ENCODE measurements at regions not wholly inside any gene's neighbourhood (a gene's known extent, or its start where the extent isn't known, plus 50 kb on each side); places are given as distances from the start of the nearest gene placed in this dataset.

DNA sequence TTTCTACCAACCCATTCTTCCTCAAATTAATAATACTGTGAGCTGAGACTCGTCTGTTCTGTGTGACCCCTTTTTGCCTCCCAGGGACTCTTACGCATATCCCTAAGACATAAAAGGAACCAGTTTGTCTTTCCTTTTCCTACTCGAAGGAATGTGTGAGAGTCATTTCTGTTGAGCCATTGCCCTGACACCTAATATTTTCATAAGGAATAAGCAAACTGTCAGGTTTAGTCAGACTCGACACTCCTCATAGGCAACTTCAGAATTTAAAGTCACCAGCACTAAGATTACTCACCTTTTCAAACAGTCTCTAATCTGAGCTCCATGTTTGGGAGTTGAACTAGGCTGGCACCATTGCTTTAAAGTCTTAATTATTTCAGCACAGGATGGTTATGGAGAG is 305.5 kb downstream of the IKZF2 start:
- WGBS, 2 donors, result 58 to 66% methylated on average over 4 of the region's 4 CpGs
- ATAC-seq, result no peak
- no peak for DNase-seq

DNA sequence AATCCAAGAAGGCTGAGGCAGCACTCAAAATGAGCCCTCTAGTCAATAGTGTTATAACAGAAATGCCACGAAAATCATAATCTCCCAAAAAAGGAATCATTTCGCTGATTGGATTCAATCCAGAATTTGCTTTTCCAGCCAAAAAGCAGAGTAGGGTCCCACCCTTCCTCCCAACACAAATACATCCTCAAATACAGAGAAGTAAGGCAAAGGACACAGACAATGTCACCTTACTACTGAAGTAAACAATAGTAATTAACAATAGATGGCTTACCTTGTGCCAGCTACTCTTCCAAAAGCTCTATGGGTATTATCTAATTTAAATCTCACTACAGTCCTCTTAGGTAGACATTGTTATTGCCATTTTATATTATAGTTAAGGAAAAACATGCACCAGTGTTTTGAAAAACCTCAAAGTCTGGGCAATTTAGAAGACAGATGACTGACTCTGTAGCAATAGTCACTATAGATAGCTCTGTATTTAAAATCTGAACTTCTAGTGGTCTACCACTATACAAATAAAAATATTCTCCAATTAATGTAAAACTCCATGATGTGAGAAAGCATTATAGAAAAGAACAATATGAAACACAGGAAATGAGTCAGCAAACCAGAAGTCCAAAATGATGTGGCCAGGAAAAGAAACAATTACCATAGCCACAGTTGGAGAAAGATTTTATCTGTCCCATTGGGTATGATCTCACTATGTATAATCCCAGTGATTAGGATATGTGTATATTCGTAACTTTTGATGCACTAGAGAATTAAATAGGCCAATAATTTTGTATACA is 305.0 kb upstream of the ERBB4 start:
- FAIRE-seq, result no peak
- TF ChIP-seq, protein P1, sequence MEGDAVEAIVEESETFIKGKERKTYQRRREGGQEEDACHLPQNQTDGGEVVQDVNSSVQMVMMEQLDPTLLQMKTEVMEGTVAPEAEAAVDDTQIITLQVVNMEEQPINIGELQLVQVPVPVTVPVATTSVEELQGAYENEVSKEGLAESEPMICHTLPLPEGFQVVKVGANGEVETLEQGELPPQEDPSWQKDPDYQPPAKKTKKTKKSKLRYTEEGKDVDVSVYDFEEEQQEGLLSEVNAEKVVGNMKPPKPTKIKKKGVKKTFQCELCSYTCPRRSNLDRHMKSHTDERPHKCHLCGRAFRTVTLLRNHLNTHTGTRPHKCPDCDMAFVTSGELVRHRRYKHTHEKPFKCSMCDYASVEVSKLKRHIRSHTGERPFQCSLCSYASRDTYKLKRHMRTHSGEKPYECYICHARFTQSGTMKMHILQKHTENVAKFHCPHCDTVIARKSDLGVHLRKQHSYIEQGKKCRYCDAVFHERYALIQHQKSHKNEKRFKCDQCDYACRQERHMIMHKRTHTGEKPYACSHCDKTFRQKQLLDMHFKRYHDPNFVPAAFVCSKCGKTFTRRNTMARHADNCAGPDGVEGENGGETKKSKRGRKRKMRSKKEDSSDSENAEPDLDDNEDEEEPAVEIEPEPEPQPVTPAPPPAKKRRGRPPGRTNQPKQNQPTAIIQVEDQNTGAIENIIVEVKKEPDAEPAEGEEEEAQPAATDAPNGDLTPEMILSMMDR (IDR thresholded peaks at IDR 0.05), result no peak

More for the DNA sequence above, 305.5 kb downstream of the IKZF2 start:
- Histone ChIP-seq H3K4me3 (no peak overlapping the region), H3K27ac (no peak overlapping the region), H3K27me3 (no peaks in the 10 kb centered on the region), H3K36me3 (no peaks in the 10 kb centered on the region), H3K9me3 (no peaks in the 10 kb centered on the region), H3K4me1 (no peaks in the 10 kb centered on the region)
- TF ChIP-seq, protein P1 (IDR thresholded peaks at IDR 0.05), result no peak
- intact Hi-C loops (cut with DNase I), result no loop called here
- FAIRE-seq, result no peak

DNA sequence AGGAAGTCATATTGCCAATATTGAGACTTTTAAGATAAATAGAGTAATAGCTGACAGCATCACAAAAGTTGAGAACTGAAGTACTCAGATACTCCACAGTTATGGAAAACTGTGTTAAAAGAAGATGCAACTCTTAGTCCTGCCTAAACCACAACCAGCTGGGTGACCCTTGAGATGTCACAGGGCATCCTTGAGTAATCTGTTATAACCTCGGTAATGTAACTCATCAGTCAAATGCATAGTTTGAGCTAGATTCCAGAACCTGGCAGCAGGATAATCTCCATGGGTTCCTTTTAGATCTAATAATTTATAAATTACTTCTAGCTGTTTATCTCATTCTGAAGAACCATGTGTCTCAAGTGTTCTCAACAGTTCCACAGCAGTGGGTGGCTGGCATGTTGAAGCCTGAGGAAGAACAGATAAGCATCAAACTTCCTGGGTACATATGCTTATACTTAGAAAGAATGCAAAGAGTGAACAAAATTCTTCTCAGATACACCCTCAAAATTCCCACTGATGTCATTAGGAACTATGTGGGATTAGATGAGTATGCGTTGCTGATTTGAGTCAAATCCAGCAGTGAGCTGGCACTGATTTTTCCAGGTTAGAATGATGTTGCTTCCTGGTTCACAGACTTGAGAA is 304.1 kb upstream of the ERBB4 start:
- no peak for ATAC-seq
- Histone ChIP-seq H3K9me3 (no peaks in the 10 kb centered on the region), H3K27me3 (no peaks in the 10 kb centered on the region), H3K27ac (no peak overlapping the region), H3K36me3 (no peaks in the 10 kb centered on the region), H3K4me1 (no peaks in the 10 kb centered on the region), H3K4me3 (no peak overlapping the region)
- WGBS, 2 donors, result 79 to 82% methylated on average over 2 of the region's 2 CpGs
- TF ChIP-seq, protein P1 (IDR thresholded peaks at IDR 0.05), result no peak
- intact Hi-C loops (cut with DNase I), result no loop called here
- DNase-seq, result no peak
- FAIRE-seq, result no peak

More for the DNA sequence above, 305.0 kb upstream of the ERBB4 start:
- Histone ChIP-seq H3K4me1 (no peaks in the 10 kb centered on the region), H3K9me3 (no peaks in the 10 kb centered on the region), H3K36me3 (no peaks in the 10 kb centered on the region), H3K27me3 (no peaks in the 10 kb centered on the region), H3K27ac (no peak overlapping the region), H3K4me3 (no peak overlapping the region)
- WGBS, 2 donors, result 48 to 57% methylated on average over 3 of the region's 3 CpGs
- DNase-seq, result no peak
- no peak for ATAC-seq
- intact Hi-C loops (cut with DNase I), result no loop called here

DNA sequence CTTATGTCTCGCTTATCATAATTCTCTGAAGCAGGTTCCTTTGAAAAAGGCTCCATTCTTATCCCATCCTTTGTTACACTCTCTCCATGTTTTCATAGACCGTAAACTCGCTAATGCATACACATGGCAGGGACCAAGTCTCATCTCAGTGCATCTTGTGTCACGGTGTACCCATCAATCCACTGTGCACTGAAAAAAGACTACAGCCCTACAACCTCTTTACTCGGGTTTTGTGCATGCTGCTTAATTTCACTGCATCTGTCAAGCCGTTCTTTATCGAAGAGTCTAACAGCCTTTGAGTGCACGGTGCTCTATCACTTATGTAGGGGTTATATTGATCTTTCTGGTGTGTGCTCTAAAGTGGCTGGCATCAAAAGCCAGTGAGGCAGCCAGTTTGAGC is 302.9 kb upstream of the ERBB4 start:
- Histone ChIP-seq H3K4me3 (no peak overlapping the region), H3K4me1 (no peaks in the 10 kb centered on the region), H3K27ac (no peak overlapping the region), H3K27me3 (no peaks in the 10 kb centered on the region), H3K36me3 (no peaks in the 10 kb centered on the region), H3K9me3 (no peaks in the 10 kb centered on the region)
- no peak for ATAC-seq
- no peak for DNase-seq
- WGBS, 2 donors, result 48 to 55% methylated on average over 8 of the region's 8 CpGs
- no peak for FAIRE-seq
- intact Hi-C loops (cut with DNase I), result no loop called here
- TF ChIP-seq, protein P1 (IDR thresholded peaks at IDR 0.05), result no peak
